ENCODE measurements at regions not wholly inside any gene's neighbourhood (a gene's known extent, or its start where the extent isn't known, plus 50 kb on each side); places are given as distances from the start of the nearest gene placed in this dataset.

DNA sequence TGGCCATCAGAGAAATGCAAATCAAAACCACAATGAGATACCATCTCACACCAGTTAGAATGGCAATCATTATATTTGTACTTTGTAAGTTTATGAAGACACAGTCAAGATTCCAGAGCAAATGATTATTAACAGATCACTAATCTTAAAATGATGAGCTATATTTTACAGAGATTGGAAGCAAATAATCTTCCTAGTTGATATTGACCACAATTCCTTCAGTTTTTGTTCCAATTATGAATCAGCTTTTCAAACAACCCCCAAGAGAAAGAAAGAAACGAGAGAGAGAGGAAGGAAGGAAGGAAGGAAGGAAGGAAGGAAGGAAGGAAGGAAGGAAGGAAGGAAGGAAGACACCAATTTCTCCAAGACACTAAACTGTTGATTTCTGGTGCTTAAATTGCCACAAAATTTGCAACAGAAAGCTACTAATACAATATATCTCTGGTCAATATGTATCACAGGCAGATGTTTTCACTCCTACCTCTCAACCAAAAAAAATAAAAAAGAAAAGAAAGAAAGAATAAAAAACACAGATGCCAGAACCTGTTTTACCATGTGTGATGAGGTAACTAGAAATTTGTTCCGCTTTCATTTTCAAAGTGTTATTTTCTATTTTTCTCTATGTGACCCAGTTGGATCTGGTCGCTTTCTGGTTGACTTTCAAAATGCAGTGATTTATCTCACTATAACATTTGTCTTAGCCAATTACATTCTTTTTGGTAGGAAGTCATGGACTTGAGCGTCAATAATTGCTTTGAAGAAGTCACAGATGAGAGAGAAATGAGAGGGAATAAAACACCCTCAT lies 1609.6 kb downstream of the SI start:
- TF ChIP-seq, protein P1, sequence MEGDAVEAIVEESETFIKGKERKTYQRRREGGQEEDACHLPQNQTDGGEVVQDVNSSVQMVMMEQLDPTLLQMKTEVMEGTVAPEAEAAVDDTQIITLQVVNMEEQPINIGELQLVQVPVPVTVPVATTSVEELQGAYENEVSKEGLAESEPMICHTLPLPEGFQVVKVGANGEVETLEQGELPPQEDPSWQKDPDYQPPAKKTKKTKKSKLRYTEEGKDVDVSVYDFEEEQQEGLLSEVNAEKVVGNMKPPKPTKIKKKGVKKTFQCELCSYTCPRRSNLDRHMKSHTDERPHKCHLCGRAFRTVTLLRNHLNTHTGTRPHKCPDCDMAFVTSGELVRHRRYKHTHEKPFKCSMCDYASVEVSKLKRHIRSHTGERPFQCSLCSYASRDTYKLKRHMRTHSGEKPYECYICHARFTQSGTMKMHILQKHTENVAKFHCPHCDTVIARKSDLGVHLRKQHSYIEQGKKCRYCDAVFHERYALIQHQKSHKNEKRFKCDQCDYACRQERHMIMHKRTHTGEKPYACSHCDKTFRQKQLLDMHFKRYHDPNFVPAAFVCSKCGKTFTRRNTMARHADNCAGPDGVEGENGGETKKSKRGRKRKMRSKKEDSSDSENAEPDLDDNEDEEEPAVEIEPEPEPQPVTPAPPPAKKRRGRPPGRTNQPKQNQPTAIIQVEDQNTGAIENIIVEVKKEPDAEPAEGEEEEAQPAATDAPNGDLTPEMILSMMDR (conservative IDR thresholded peaks at IDR 0.05), result no peak
- Mint-ChIP-seq H3K27me3 (ENCODE audit: low read depth) (no peaks in the 10 kb centered on the region), H3K36me3 (ENCODE audit: low read depth) (no peaks in the 10 kb centered on the region), H3K9me3 (peaks cover 7% of the 10 kb centered on the region), H3K4me1 (no peaks in the 10 kb centered on the region), H3K27ac (ENCODE audit: unreplicated experiment) (no peak overlapping the region), H3K4me3 (no peak overlapping the region)
- no peak for DNase-seq (ENCODE audit: low read depth, low spot score)

DNA sequence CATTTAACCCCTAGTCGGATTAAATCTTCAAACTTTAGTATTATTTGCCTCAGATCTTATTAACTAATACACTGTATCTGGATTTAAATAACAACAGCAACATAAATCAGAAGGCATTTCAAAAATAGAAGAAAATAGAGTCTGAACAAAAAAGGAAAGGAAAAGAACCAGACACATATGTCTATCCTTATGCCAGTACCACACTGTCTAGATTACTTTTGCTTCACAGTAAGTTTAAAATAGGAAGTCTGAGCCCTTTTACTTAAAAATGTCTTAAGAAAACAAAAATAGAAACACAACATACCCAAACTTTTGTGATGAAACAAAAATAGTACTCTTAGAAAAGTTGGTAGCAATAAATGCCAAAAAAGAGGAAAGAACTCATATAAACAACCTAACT lies 1615.8 kb downstream of the SI start:
- no peak for DNase-seq (ENCODE audit: low read depth, low spot score)
- TF ChIP-seq, protein P1 (conservative IDR thresholded peaks at IDR 0.05), result no peak
- Mint-ChIP-seq H3K4me3 (no peak overlapping the region), H3K4me1 (no peaks in the 10 kb centered on the region), H3K27me3 (ENCODE audit: low read depth) (no peaks in the 10 kb centered on the region), H3K27ac (ENCODE audit: unreplicated experiment) (no peak overlapping the region), H3K9me3 (peaks cover 3% of the 10 kb centered on the region), H3K36me3 (ENCODE audit: low read depth) (no peaks in the 10 kb centered on the region)

DNA sequence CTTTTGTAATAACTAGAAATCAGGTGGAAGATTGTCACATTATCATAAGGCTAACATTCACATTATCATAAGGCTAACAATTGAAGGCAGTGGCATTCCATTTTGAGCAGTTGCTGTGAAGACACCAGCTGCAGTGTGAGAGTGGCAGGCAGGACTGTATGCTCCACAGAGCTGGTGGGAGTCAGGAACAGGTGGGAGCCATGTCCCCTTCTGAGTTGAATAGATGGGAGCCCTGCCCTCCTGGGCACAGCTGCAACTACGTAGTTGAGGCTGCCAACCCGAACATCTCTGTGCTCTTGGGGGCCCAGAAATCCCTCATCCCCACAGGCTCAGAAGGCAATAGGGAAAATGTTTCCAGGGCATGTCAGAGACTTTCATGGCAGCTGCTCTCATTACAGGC lies 1627.6 kb downstream of the SI start:
- no peaks in the 10 kb centered on the region for H3K36me3 Mint-ChIP-seq (ENCODE audit: low read depth)
- TF ChIP-seq, protein P1 (conservative IDR thresholded peaks at IDR 0.05), result no peak
- H3K9me3 Mint-ChIP-seq, result peaks cover 8% of the 10 kb centered on the region
- H3K27ac Mint-ChIP-seq (ENCODE audit: unreplicated experiment), result no peak overlapping the region
- no peaks in the 10 kb centered on the region for H3K4me1 Mint-ChIP-seq
- no peak for DNase-seq (ENCODE audit: low read depth, low spot score)
- H3K27me3 Mint-ChIP-seq (ENCODE audit: low read depth), result no peaks in the 10 kb centered on the region
- H3K4me3 Mint-ChIP-seq, result no peak overlapping the region

DNA sequence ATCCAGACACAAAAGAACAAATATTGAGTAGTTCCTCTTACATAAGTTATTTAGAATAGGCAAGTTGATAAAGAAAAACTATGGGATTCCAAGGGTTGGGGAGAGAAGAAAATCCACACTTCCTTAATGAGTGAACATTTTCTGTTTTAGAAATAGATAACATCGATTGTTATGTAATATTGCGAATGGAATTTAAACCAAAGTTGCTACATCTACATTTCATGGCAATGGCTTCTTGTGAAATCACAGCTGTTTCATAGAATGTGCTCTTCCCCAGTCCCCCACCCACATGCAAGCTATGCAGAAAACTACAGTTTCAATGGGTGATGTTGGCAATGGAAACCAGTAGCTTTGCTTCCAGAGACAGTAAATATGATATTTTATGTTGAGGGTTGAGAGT lies 1639.5 kb downstream of the SI start:
- Mint-ChIP-seq H3K9me3 (peaks cover 4% of the 10 kb centered on the region), H3K4me3 (no peak overlapping the region), H3K27me3 (ENCODE audit: low read depth) (no peaks in the 10 kb centered on the region), H3K36me3 (ENCODE audit: low read depth) (no peaks in the 10 kb centered on the region), H3K4me1 (no peaks in the 10 kb centered on the region), H3K27ac (ENCODE audit: unreplicated experiment) (no peak overlapping the region)
- TF ChIP-seq, protein P1 (conservative IDR thresholded peaks at IDR 0.05), result no peak
- no peak for DNase-seq (ENCODE audit: low read depth, low spot score)

DNA sequence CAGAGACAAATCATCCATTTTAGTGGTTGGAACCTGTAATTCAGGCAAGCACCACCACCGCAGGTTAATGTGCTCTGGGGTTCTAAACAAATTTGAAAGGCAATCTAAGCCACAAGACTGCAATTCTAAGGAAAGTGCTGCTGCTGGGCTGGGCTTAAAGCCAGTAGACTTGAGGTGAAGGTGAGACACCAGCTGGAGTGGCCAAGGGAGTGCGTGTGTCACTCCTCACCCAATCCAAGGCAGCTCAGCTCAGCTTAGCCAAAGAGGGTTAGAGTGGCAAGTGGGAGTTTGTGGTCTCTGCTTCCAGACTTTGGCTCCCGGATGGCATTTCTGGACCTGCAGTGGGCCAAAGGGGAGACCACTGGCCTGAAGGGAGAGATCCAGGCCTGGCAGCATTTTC lies 1655.6 kb downstream of the SI start:
- Mint-ChIP-seq H3K4me1 (no peaks in the 10 kb centered on the region), H3K27me3 (ENCODE audit: low read depth) (no peaks in the 10 kb centered on the region), H3K27ac (ENCODE audit: unreplicated experiment) (no peak overlapping the region), H3K9me3 (no peaks in the 10 kb centered on the region), H3K4me3 (no peak overlapping the region), H3K36me3 (ENCODE audit: low read depth) (no peaks in the 10 kb centered on the region)
- no peak for DNase-seq (ENCODE audit: low read depth, low spot score)
- TF ChIP-seq, protein P1 (conservative IDR thresholded peaks at IDR 0.05), result no peak

Measured in neural crest cell (in vitro differentiated cells).